Adrenal gland (tissue), 5 donors: ENCODE measurements at regions not wholly inside any gene's neighbourhood (a gene's known extent, or its start where the extent isn't known, plus 50 kb on each side); places are given as distances from the start of the nearest gene placed in this dataset.

Source experiments
- POLR2A ChIP-seq, 2 donors: fragments of 450-650 bp; IDR thresholded peaks; one replicate each; pipeline ENCODE4 v1.6.1; 2017; ENCODE audit warnings: antibody characterized with exemption in 2 of 2, mild to moderate bottlenecking in 2 of 2, moderate library complexity in 1 of 2
- TF ChIP-seq, protein P1 (sequence below), 6 experiments: fragments of 450-650 bp in 4 of 6; fragments of 200-600 bp in 2 of 6; sonication (generic) in 1 of 6; IDR thresholded peaks; 1 replicate in 5 of 6; 2 replicates in 1 of 6; pipeline versions ENCODE4 v1.5.1 to v1.8.0; 2016 to 2021; ENCODE audit warnings: antibody characterized with exemption in 6 of 6, mild to moderate bottlenecking in 2 of 6, moderate library complexity in 1 of 6
- donor health status: DM: no; HTN: no; CAD: no.

DNA sequence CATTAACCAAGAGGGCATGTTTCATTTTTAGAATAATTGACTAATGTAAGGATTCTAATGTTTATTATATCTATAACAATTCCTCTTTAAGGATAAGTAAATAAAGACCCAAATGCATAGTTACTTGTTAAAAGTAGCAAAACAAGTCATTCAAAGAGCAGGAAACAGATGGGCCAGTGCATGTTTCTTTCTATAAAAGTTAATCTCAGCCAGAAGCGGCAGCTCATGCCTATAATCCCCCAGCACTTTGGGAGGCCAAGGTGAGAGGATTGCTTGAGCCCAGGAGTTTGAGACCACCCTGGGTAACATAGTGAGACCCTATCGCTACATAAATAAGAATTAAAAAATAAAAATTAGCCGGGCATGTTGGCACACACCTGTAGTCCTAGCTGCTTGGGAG is 391.0 kb upstream of the RGS6 start:
- TF ChIP-seq, protein P1, sequence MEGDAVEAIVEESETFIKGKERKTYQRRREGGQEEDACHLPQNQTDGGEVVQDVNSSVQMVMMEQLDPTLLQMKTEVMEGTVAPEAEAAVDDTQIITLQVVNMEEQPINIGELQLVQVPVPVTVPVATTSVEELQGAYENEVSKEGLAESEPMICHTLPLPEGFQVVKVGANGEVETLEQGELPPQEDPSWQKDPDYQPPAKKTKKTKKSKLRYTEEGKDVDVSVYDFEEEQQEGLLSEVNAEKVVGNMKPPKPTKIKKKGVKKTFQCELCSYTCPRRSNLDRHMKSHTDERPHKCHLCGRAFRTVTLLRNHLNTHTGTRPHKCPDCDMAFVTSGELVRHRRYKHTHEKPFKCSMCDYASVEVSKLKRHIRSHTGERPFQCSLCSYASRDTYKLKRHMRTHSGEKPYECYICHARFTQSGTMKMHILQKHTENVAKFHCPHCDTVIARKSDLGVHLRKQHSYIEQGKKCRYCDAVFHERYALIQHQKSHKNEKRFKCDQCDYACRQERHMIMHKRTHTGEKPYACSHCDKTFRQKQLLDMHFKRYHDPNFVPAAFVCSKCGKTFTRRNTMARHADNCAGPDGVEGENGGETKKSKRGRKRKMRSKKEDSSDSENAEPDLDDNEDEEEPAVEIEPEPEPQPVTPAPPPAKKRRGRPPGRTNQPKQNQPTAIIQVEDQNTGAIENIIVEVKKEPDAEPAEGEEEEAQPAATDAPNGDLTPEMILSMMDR (IDR thresholded peaks at IDR 0.05) = no peak
- no peak for TF ChIP-seq POLR2A (IDR thresholded peaks at IDR 0.05)
